Endothelial cell of umbilical vein (primary cell): ENCODE measurements at regions not wholly inside any gene's neighbourhood (a gene's known extent, or its start where the extent isn't known, plus 50 kb on each side); places are given as distances from the start of the nearest gene placed in this dataset.
A peak's percentile ranks its signal among the peaks of the same experiment; 100 is the strongest.

Source experiments
- BruUV-seq: library from RNA; stranded (reverse); fragments of 400-500 nt; replicated peaks from 2 replicates; lab custom pipeline; 2021; lab: Mats Ljungman, UMichigan
- CTCF ChIA-PET: fragments of 300-600, 350-600 bp; sonication (Branson Sonifier 250); formaldehyde crosslinking; loops from one replicate; lab custom pipeline; 2021; ENCODE audit warnings: antibody characterized with exemption, inconsistent platforms; lab: Charles Lee
- POLR2A ChIA-PET: fragments of 300-600, 350-600 bp; sonication (Branson Sonifier 250); formaldehyde crosslinking; loops from one replicate; lab custom pipeline; 2021; ENCODE audit warnings: antibody characterized with exemption, inconsistent platforms; lab: Charles Lee
- DNase-seq: peaks from one replicate; pipeline ENCODE4 v3.0.0-alpha.2; 2011; ENCODE audit warnings: low read depth, low spot score
- FAIRE-seq: peaks from 2 replicates; lab custom pipeline; 2011; peaks lifted over from hg19 to GRCh38; lab: Jason Lieb, UNC
- H2AFZ ChIP-seq: 2 replicates; pipeline ENCODE4 v1.6.0; 2012; ENCODE audit warnings: low read depth, low read length, control low read depth, inconsistent platforms
- H3K27ac ChIP-seq: 2 replicates; pipeline ENCODE4 v1.5.1; 2011; ENCODE audit warnings: low read depth, mild to moderate bottlenecking, control low read depth, low read length, moderate library complexity; ENCODE audit not compliant: insufficient read depth
- H3K27me3 ChIP-seq, 2 experiments: 2 replicates each; pipeline versions ENCODE4 v1.6.0 to v1.6.1; 2011; ENCODE audit warnings: low read length in 2 of 2, mixed read lengths in 1 of 2; ENCODE audit not compliant: control insufficient read depth in 2 of 2, insufficient read depth in 2 of 2
- H3K36me3 ChIP-seq, 2 experiments: 2 replicates in 1 of 2; 3 replicates in 1 of 2; pipeline ENCODE4 v1.5.1; 2011; ENCODE audit warnings: low read length in 2 of 2, mild to moderate bottlenecking in 1 of 2, moderate library complexity in 1 of 2; ENCODE audit not compliant: control insufficient read depth in 2 of 2, insufficient read depth in 2 of 2; ENCODE audit errors: extremely low read depth in 1 of 2
- H3K4me1 ChIP-seq: 3 replicates; pipeline ENCODE4 v1.5.1; 2011; ENCODE audit warnings: mild to moderate bottlenecking, low read length; ENCODE audit not compliant: control insufficient read depth, insufficient read depth; ENCODE audit errors: extremely low read depth
- H3K4me2 ChIP-seq: 2 replicates; pipeline ENCODE4 v1.6.1; 2011; ENCODE audit warnings: low read length, control low read depth, mixed read lengths; ENCODE audit not compliant: insufficient read depth
- H3K4me3 ChIP-seq, 3 experiments: fragments of 200-600 bp in 1 of 3; sonication (generic), shearing (Covaris generic) in 1 of 3; replicated peaks in 1 of 3; 2 replicates each; pipeline ENCODE4 v1.5.1; 2011 to 2016; ENCODE audit warnings: control low read depth in 3 of 3, low read length in 3 of 3, mild to moderate bottlenecking in 2 of 3, inconsistent platforms in 1 of 3, low read depth in 1 of 3, moderate library complexity in 1 of 3; ENCODE audit not compliant: insufficient read depth in 1 of 3
- H3K79me2 ChIP-seq: 2 replicates; pipeline ENCODE4 v1.6.0; 2012; ENCODE audit warnings: low read length, inconsistent platforms; ENCODE audit not compliant: control insufficient read depth, insufficient read depth
- H3K9ac ChIP-seq: replicated peaks from 2 replicates; pipeline ENCODE3; 2011; ENCODE audit warnings: low read length, control low read depth; ENCODE audit not compliant: insufficient read depth; ENCODE audit errors: extremely low read depth
- H3K9me1 ChIP-seq: replicated peaks from 3 replicates; pipeline ENCODE4 v1.6.0; 2011; ENCODE audit warnings: mild to moderate bottlenecking, low read length; ENCODE audit not compliant: control insufficient read depth, insufficient read depth; ENCODE audit errors: extremely low read depth
- H3K9me3 ChIP-seq: replicated peaks from 2 replicates; pipeline ENCODE4 v1.5.1; 2012; ENCODE audit warnings: low read length, inconsistent platforms; ENCODE audit not compliant: control insufficient read depth, insufficient read depth
- H4K20me1 ChIP-seq: replicated peaks from 2 replicates; pipeline ENCODE3; 2011; ENCODE audit warnings: mild to moderate bottlenecking, low read length; ENCODE audit not compliant: control insufficient read depth, insufficient read depth; ENCODE audit errors: extremely low read depth
- CTCF ChIP-seq, 2 donors: IDR thresholded peaks; 1 replicate in 1 of 2; 2 replicates in 1 of 2; pipeline ENCODE4 v1.5.1; 2011; ENCODE audit warnings: low read length in 2 of 2, mild to moderate bottlenecking in 2 of 2, moderate library complexity in 2 of 2, control low read depth in 1 of 2, inconsistent platforms in 1 of 2, low read depth in 1 of 2; ENCODE audit not compliant: insufficient read depth in 1 of 2; ENCODE audit errors: extremely low read depth in 1 of 2
- EZH2 ChIP-seq: IDR thresholded peaks from 2 replicates; pipeline ENCODE4 v1.6.1; 2012; ENCODE audit warnings: borderline replicate concordance, low read depth, mild to moderate bottlenecking, moderate library complexity, low read length, inconsistent platforms; ENCODE audit not compliant: severe bottlenecking
- dilution Hi-C: fragments of 300-500 bp; cut with MboI; formaldehyde crosslinking; loops from one replicate; pipeline ENCODE4 v1.15.0; 2019; ENCODE audit warnings: low sequenced_read_pairs; ENCODE audit not compliant: extremely low pct_ligation_motif_present
- intact Hi-C: fragments of 100-400 bp; cut with micrococcal nuclease; formaldehyde crosslinking; loops from one replicate; pipeline ENCODE4 v1.10.0; 2022

GRCh38 chr12:111035578-111036301 lies 115.4 kb upstream of the MYL2 start:
- CTCF ChIA-PET: no interaction called here
- no peak overlapping the region for H3K9ac ChIP-seq

More at GRCh38 chr12:111035578-111036301, 115.4 kb upstream of the MYL2 start:
- Histone ChIP-seq H3K27ac (no peak overlapping the region), H3K79me2 (no peaks in the 10 kb centered on the region), H3K27me3 (peaks cover 51 to 61% of the 10 kb centered on the region in 2 experiments), H3K9me3 (no peaks in the 10 kb centered on the region), H4K20me1 (no peaks in the 10 kb centered on the region), H3K36me3 (no peaks in the 10 kb centered on the region), H3K9me1 (no peaks in the 10 kb centered on the region), H3K4me1 (no peaks in the 10 kb centered on the region), H3K4me2 (no peak overlapping the region), H2AFZ (no peak overlapping the region), H3K4me3 (no peak overlapping the region)
- DNase-seq (no peak), FAIRE-seq (no peak)
- intact Hi-C loops: no loop called here
- POLR2A ChIA-PET: no interaction called here
- BruUV-seq: no TSS peak
- dilution Hi-C loops: no loop called here
- TF ChIP-seq EZH2 (peak; percentile 84), CTCF (IDR thresholded peaks at IDR 0.05; ENCODE audit: extremely low read depth in 1 of 2, insufficient read depth in 1 of 2, low read depth in 1 of 2, low read length in 2 of 2) (no peak)
